ENCODE measurements at regions not wholly inside any gene's neighbourhood (a gene's known extent, or its start where the extent isn't known, plus 50 kb on each side); places are given as distances from the start of the nearest gene placed in this dataset.

GRCh38 chr9:106639873-106640568, 222.9 kb upstream of the ZNF462 start:
- Histone ChIP-seq H3K36me3 (ENCODE audit: control insufficient read depth in 4 of 4, insufficient read depth in 3 of 4, low read depth in 1 of 4, low read length in 3 of 4) (no peaks in the 10 kb centered on the region), H3K4me3 (ENCODE audit: low read depth in 1 of 3, low read length in 3 of 3) (no peak overlapping the region), H3K4me1 (ENCODE audit: control insufficient read depth in 4 of 4, insufficient read depth in 4 of 4, low read length in 3 of 4) (peaks cover 0 to 1% (median 0%) of the 10 kb centered on the region in 4 donors), H3K9ac (ENCODE audit: low read depth in 1 of 2, low read length in 2 of 2) (no peak overlapping the region), H3K27ac (ENCODE audit: low read depth in 1 of 2, low read length in 2 of 2) (no peak overlapping the region), H3K27me3 (ENCODE audit: control insufficient read depth in 4 of 4, insufficient read depth in 4 of 4, low read length in 3 of 4) (no peaks in the 10 kb centered on the region), H3K9me3 (ENCODE audit: control insufficient read depth in 4 of 4, low read length in 3 of 4) (no peaks in the 10 kb centered on the region)
- no peak for DNase-seq (ENCODE audit: low spot score)
- WGBS = 64% methylated on average over 4 of the region's 4 CpGs
- TF ChIP-seq REST (IDR thresholded peaks at IDR 0.05) (no peak), NR2F2 (IDR thresholded peaks at IDR 0.05) (no peak), GABPA (IDR thresholded peaks at IDR 0.05 in 1 of 2, conservative IDR thresholded peaks at IDR 0.05 in 1 of 2) (no peak), RXRA (IDR thresholded peaks at IDR 0.05) (no peak), FOXA1 (IDR thresholded peaks at IDR 0.05) (no peak), HNF4A (conservative IDR thresholded peaks at IDR 0.05) (no peak), HNF4G (IDR thresholded peaks at IDR 0.05) (no peak), SP1 (IDR thresholded peaks at IDR 0.05) (no peak), FOXA2 (IDR thresholded peaks at IDR 0.05) (no peak), RAD21 (IDR thresholded peaks at IDR 0.05) (no peak), JUND (IDR thresholded peaks at IDR 0.05) (no peak), MAX (IDR thresholded peaks at IDR 0.05) (no peak), CTCF (IDR thresholded peaks at IDR 0.05; ENCODE audit: low read depth, low read length, missing input control) (no peak), ATF3 (IDR thresholded peaks at IDR 0.05) (no peak), ZBTB33 (IDR thresholded peaks at IDR 0.05) (no peak), YY1 (IDR thresholded peaks at IDR 0.05) (no peak)

Measured in liver (tissue), 8 donors.